ENCODE measurements at regions not wholly inside any gene's neighbourhood (a gene's known extent, or its start where the extent isn't known, plus 50 kb on each side); places are given as distances from the start of the nearest gene placed in this dataset.

- Histone ChIP-seq H3K9ac (ENCODE audit: low read length in 3 of 3) (no peak overlapping the region), H3K4me3 (ENCODE audit: low read length in 3 of 3) (no peak overlapping the region), H3K27me3 (ENCODE audit: control insufficient read depth, insufficient read depth, low read length) (no peaks in the 10 kb centered on the region), H3K4me1 (ENCODE audit: control insufficient read depth in 2 of 3, insufficient read depth in 2 of 3, low read depth in 1 of 3, low read length in 3 of 3) (no peaks in the 10 kb centered on the region), H3K36me3 (ENCODE audit: control insufficient read depth in 2 of 3, insufficient read depth in 3 of 3, low read length in 3 of 3) (no peaks in the 10 kb centered on the region), H3K27ac (ENCODE audit: low read depth in 2 of 2, low read length in 2 of 2) (no peak overlapping the region), H3K9me3 (ENCODE audit: control insufficient read depth in 2 of 3, insufficient read depth in 1 of 3, low read length in 3 of 3) (no peaks in the 10 kb centered on the region)
- FAIRE-seq (no peak), DNase-seq (no peak)
- intact Hi-C loops (cut with DNase I): no loop called here
- TF ChIP-seq CTCF (IDR thresholded peaks at IDR 0.05; ENCODE audit: borderline replicate concordance, extremely low read depth, insufficient read depth): no peak
Measured at GRCh38 chr5:74355041-74355824, 285.3 kb downstream of the ENC1 start.

GRCh38 chr5:74352256-74352655, 288.3 kb downstream of the ENC1 start:
- no peaks in the 10 kb centered on the region for H3K36me3 ChIP-seq (ENCODE audit: control insufficient read depth in 2 of 3, insufficient read depth in 3 of 3, low read length in 3 of 3)
- no peaks in the 10 kb centered on the region for H3K9me3 ChIP-seq (ENCODE audit: control insufficient read depth in 2 of 3, insufficient read depth in 1 of 3, low read length in 3 of 3)
- FAIRE-seq (no peak), DNase-seq (no peak)
- no peak overlapping the region for H3K9ac ChIP-seq (ENCODE audit: low read length in 3 of 3)
- no peak overlapping the region for H3K4me3 ChIP-seq (ENCODE audit: low read length in 3 of 3)
- H3K27me3 ChIP-seq (ENCODE audit: control insufficient read depth, insufficient read depth, low read length): no peaks in the 10 kb centered on the region
- TF ChIP-seq CTCF (IDR thresholded peaks at IDR 0.05; ENCODE audit: borderline replicate concordance, extremely low read depth, insufficient read depth): no peak
- H3K4me1 ChIP-seq (ENCODE audit: control insufficient read depth in 2 of 3, insufficient read depth in 2 of 3, low read depth in 1 of 3, low read length in 3 of 3): no peaks in the 10 kb centered on the region
- no peak overlapping the region for H3K27ac ChIP-seq (ENCODE audit: low read depth in 2 of 2, low read length in 2 of 2)
- intact Hi-C loops (cut with DNase I): no loop called here

GRCh38 chr5:74342948-74343682, 297.4 kb downstream of the ENC1 start:
- Histone ChIP-seq H3K9ac (ENCODE audit: low read length in 3 of 3) (no peak overlapping the region), H3K27ac (ENCODE audit: low read depth in 2 of 2, low read length in 2 of 2) (no peak overlapping the region), H3K36me3 (ENCODE audit: control insufficient read depth in 2 of 3, insufficient read depth in 3 of 3, low read length in 3 of 3) (no peaks in the 10 kb centered on the region), H3K4me3 (ENCODE audit: low read length in 3 of 3) (no peak overlapping the region), H3K9me3 (ENCODE audit: control insufficient read depth in 2 of 3, insufficient read depth in 1 of 3, low read length in 3 of 3) (no peaks in the 10 kb centered on the region), H3K4me1 (ENCODE audit: control insufficient read depth in 2 of 3, insufficient read depth in 2 of 3, low read depth in 1 of 3, low read length in 3 of 3) (no peaks in the 10 kb centered on the region), H3K27me3 (ENCODE audit: control insufficient read depth, insufficient read depth, low read length) (no peaks in the 10 kb centered on the region)
- intact Hi-C loops (cut with DNase I): no loop called here
- DNase-seq: no peak
- no peak for FAIRE-seq
- TF ChIP-seq CTCF (IDR thresholded peaks at IDR 0.05; ENCODE audit: borderline replicate concordance, extremely low read depth, insufficient read depth): no peak

All from kidney (tissue), 13 donors.